ENCODE measurements at regions not wholly inside any gene's neighbourhood (a gene's known extent, or its start where the extent isn't known, plus 50 kb on each side); places are given as distances from the start of the nearest gene placed in this dataset.

DNA sequence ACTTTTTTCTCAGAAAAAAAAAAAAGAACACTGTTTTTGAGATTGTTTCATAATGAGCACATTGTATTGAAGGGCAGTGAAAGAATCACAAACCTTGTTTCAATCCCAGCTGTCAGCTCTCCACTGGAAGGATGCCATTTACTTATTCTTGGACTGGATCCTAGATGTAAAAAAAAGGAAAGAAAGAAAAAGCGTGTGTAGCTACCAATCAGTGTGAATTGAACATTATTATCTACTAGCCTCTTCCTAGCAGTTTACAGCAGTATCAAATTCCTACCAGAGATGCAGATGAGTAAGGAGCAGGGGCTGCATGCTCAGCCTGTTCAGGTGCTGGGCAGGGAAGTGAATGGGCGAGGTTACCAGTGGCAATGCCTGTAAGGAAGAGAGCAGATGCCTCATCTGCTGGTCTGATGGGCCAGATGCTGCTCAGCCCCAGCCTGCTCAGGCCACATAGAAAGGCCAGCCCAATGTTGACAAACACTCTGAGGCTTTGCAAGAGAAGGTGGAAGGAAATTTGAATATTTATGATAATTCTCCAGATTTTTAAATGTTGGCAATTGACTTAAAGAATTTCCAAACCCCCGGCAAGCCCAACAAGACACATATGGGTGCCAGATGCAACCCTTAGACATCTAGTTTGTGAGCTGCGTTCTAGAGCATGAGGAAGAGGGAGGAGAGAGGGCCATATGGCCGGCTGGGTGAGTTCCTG, 189.5 kb downstream of the IBTK start:
- ChIA-PET POLR2A (no interaction called here), CTCF (interaction anchor here (0.7 to 1.9 kb wide), 4 partner anchors 9 to 18 kb away, joined by 3 to 9 read pairs (median 6); no protein-coding TSS in a partner anchor)
- Histone ChIP-seq H3K4me3 (ENCODE audit: low read depth, low read length) (no peak overlapping the region), H3K36me3 (ENCODE audit: control insufficient read depth, insufficient read depth, low read length) (no peaks in the 10 kb centered on the region), H3K27me3 (ENCODE audit: control insufficient read depth, insufficient read depth, low read length) (no peaks in the 10 kb centered on the region)
- TF ChIP-seq, protein P1, sequence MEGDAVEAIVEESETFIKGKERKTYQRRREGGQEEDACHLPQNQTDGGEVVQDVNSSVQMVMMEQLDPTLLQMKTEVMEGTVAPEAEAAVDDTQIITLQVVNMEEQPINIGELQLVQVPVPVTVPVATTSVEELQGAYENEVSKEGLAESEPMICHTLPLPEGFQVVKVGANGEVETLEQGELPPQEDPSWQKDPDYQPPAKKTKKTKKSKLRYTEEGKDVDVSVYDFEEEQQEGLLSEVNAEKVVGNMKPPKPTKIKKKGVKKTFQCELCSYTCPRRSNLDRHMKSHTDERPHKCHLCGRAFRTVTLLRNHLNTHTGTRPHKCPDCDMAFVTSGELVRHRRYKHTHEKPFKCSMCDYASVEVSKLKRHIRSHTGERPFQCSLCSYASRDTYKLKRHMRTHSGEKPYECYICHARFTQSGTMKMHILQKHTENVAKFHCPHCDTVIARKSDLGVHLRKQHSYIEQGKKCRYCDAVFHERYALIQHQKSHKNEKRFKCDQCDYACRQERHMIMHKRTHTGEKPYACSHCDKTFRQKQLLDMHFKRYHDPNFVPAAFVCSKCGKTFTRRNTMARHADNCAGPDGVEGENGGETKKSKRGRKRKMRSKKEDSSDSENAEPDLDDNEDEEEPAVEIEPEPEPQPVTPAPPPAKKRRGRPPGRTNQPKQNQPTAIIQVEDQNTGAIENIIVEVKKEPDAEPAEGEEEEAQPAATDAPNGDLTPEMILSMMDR (IDR thresholded peaks at IDR 0.05; ENCODE audit: insufficient read depth, low read depth, low read length): no peak
- peak; percentile 38 for DNase-seq (ENCODE audit: low read depth)

DNA sequence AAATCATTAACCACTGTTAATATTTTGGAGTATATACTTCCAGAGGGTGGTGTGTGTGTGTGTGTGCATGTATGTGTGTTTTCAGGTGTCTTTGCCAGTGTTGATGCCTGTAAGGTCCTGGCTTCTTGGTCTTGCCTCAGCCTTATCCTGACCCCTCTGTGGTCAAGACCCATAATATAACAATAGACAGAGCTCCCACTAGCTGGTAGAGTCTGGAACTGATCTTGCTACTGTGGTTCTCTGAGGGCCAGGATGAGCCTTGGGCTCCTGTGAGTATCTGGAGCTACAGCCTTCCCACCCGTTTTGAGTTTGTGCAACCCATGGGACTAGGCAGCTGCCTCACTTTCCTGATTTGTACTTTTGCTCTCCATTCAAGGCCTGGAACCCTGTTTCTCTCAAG, 191.0 kb downstream of the IBTK start:
- Histone ChIP-seq H3K27me3 (ENCODE audit: control insufficient read depth, insufficient read depth, low read length) (no peaks in the 10 kb centered on the region), H3K36me3 (ENCODE audit: control insufficient read depth, insufficient read depth, low read length) (no peaks in the 10 kb centered on the region), H3K4me3 (ENCODE audit: low read depth, low read length) (no peak overlapping the region)
- no peak for DNase-seq (ENCODE audit: low read depth)
- ChIA-PET POLR2A (no interaction called here), CTCF (interaction anchor here (1.7 kb wide), 1 partner anchor 16 kb away, joined by 5 read pairs; no protein-coding TSS in a partner anchor)
- TF ChIP-seq, protein P1 (IDR thresholded peaks at IDR 0.05; ENCODE audit: insufficient read depth, low read depth, low read length): no peak

DNA sequence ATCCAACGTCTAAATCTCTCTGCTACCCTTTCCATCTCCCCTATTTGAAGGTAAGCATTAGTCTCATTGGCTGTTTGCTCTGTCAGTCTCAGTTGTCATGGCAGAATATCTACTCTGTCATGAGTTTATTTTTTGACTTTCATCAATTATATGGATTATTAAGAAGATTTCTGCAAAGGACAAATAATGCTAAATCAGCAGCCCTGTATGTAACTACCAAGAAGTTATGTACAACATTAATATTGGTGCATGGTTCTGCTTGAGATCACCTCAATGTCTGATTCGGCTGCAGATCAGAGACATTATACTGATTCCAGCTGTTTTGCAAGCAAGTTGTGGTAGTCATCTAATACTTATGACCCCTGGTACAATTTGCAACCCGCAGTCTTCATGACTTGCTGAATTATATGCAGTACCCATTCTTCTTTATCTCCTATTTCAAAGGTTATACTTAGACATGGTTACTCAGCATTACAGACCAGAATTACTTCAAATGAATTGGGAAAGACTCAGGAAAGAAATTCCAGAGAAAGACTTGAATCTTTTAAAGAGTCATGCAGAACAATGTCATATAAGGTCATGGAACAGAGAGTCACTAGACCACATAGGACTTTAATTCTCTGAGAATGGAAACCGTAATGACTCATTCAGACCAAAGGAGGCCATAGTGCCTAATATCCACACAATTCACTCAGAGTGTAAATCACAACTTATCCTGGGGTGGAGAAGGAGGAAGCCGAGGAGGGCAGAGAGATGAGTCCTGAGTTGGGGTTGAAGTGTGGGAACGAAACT, 201.4 kb downstream of the IBTK start:
- CTCF ChIA-PET: interaction anchor here (0.6 to 2.5 kb wide), 3 partner anchors 11 to 720 kb away, joined by 3 to 7 read pairs (median 3); no protein-coding TSS in a partner anchor
- POLR2A ChIA-PET: no interaction called here

DNA sequence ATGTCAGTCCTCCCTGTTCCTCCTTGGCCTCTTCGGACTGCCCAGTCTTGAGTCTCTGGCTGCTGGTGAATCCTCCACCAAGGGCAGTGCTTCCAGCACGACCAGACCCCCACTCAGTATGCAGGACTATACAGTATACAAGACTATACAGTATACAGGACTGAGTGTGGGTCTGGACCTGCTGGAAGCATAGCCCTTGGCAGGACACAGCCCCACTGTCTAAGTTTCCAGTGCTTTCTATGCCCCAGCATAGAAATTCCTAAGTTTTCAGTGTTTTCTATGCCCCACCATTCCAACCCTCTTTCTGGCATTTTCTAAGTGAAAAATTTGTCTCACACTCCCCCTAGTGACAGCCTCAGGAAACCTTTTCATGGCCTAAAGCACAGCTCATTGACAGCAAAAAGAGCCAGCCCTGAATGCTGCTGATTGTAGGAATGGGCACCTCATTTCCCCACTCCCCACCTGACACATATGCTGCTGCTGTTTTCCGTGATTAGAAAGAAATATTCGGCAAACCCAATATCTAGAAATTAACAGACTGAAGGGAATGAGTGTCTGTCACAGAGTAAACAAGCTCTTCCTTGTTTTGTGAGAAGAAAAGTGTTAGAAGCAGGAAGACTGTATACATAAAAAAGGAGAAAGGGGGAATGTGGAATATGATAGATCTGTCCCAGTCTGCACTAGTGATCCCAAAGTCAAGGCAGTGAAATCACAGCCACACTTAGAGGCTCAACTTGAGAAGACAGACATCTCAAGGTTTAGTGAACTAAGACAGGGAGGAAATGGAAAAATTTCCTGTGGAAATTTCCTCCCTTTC, 206.9 kb downstream of the IBTK start:
- CTCF ChIA-PET: interaction anchor here (0.7 to 2.7 kb wide), 25 partner anchors 8 to 292 kb away, joined by 3 to 17 read pairs (median 3); no protein-coding TSS in a partner anchor
- no peak for DNase-seq (ENCODE audit: low read depth)
- POLR2A ChIA-PET: no interaction called here
- Histone ChIP-seq H3K4me3 (ENCODE audit: low read depth, low read length) (no peak overlapping the region), H3K36me3 (ENCODE audit: control insufficient read depth, insufficient read depth, low read length) (no peaks in the 10 kb centered on the region), H3K27me3 (ENCODE audit: control insufficient read depth, insufficient read depth, low read length) (no peaks in the 10 kb centered on the region)
- TF ChIP-seq, protein P1 (IDR thresholded peaks at IDR 0.05; ENCODE audit: insufficient read depth, low read depth, low read length): peak; percentile 91

More for the DNA sequence above, 201.4 kb downstream of the IBTK start:
- Histone ChIP-seq H3K27me3 (ENCODE audit: control insufficient read depth, insufficient read depth, low read length) (no peaks in the 10 kb centered on the region), H3K4me3 (ENCODE audit: low read depth, low read length) (no peak overlapping the region), H3K36me3 (ENCODE audit: control insufficient read depth, insufficient read depth, low read length) (no peaks in the 10 kb centered on the region)
- DNase-seq (ENCODE audit: low read depth): peak; percentile 84
- TF ChIP-seq, protein P1 (IDR thresholded peaks at IDR 0.05; ENCODE audit: insufficient read depth, low read depth, low read length): no peak
